CD14-positive monocyte (primary cell): ENCODE measurements at regions not wholly inside any gene's neighbourhood (a gene's known extent, or its start where the extent isn't known, plus 50 kb on each side); places are given as distances from the start of the nearest gene placed in this dataset.

Experiments
- DNase-seq, 3 donors: peaks; one replicate each; pipeline ENCODE4 v3.0.0-alpha.2; 2011 to 2022
- H2AFZ ChIP-seq: 2 replicates; pipeline ENCODE4 v1.6.0; 2012; ENCODE audit warnings: mild to moderate bottlenecking, low read depth, low read length, inconsistent platforms; ENCODE audit not compliant: insufficient read depth, poor library complexity, severe bottlenecking
- H3K27ac ChIP-seq, 2 donors: 1 replicate in 1 of 2; 2 replicates in 1 of 2; pipeline ENCODE4 v1.5.1; 2012 to 2013; ENCODE audit warnings: low read length in 2 of 2, control low read depth in 1 of 2, inconsistent platforms in 1 of 2, low read depth in 1 of 2, mild to moderate bottlenecking in 1 of 2
- H3K27me3 ChIP-seq, 2 donors: one replicate each; pipeline versions ENCODE4 v1.6.0 to v1.6.1; 2011 to 2013; ENCODE audit warnings: low read length in 2 of 2; ENCODE audit not compliant: control insufficient read depth in 2 of 2, insufficient read depth in 2 of 2
- H3K36me3 ChIP-seq, 2 donors: replicated peaks in 1 of 2; 1 replicate in 1 of 2; 2 replicates in 1 of 2; pipeline versions ENCODE4 v1.5.1 to v1.6.1; 2012 to 2013; ENCODE audit warnings: low read length in 2 of 2, control low read depth in 1 of 2, inconsistent platforms in 1 of 2, mild to moderate bottlenecking in 1 of 2; ENCODE audit not compliant: insufficient read depth in 2 of 2, control insufficient read depth in 1 of 2
- H3K4me1 ChIP-seq, 2 donors: 1 replicate in 1 of 2; 2 replicates in 1 of 2; pipeline versions ENCODE4 v1.5.1 to v1.6.1; 2012 to 2013; ENCODE audit warnings: low read length in 2 of 2, control low read depth in 1 of 2, inconsistent platforms in 1 of 2, mild to moderate bottlenecking in 1 of 2, moderate library complexity in 1 of 2; ENCODE audit not compliant: insufficient read depth in 2 of 2, control insufficient read depth in 1 of 2
- H3K4me2 ChIP-seq: replicated peaks from 2 replicates; pipeline ENCODE3; 2012; ENCODE audit warnings: low read length, moderate library complexity, mild to moderate bottlenecking; ENCODE audit not compliant: poor library complexity, severe bottlenecking; ENCODE audit errors: extremely low read depth
- H3K4me3 ChIP-seq, 3 experiments: fragments of 200-600 bp in 1 of 3; sonication (generic) in 1 of 3; replicated peaks in 1 of 3; 1 replicate in 2 of 3; 2 replicates in 1 of 3; pipeline ENCODE4 v1.5.1; 2011 to 2013; ENCODE audit warnings: low read length in 3 of 3, mild to moderate bottlenecking in 3 of 3, control low read depth in 2 of 3, low read depth in 2 of 3, inconsistent platforms in 1 of 3, moderate library complexity in 1 of 3
- H3K79me2 ChIP-seq: 2 replicates; pipeline ENCODE4 v1.6.0; 2012; ENCODE audit warnings: mild to moderate bottlenecking, control low read depth, inconsistent platforms, low read length, moderate library complexity; ENCODE audit not compliant: insufficient read depth
- H3K9ac ChIP-seq: 2 replicates; pipeline ENCODE4 v1.6.0; 2017; ENCODE audit warnings: low read length, mild to moderate bottlenecking; ENCODE audit not compliant: insufficient read depth, poor library complexity, severe bottlenecking
- H3K9me3 ChIP-seq, 2 donors: replicated peaks in 1 of 2; 1 replicate in 1 of 2; 2 replicates in 1 of 2; pipeline versions ENCODE4 v1.5.1 to v1.6.1; 2012 to 2013; ENCODE audit warnings: low read length in 2 of 2, control low read depth in 1 of 2; ENCODE audit not compliant: control insufficient read depth in 1 of 2, insufficient read depth in 1 of 2
- H4K20me1 ChIP-seq: 2 replicates; pipeline ENCODE4 v1.6.0; 2012; ENCODE audit warnings: mild to moderate bottlenecking, low read length, control low read depth, moderate library complexity; ENCODE audit not compliant: insufficient read depth
- H3K27ac Mint-ChIP-seq, 7 donors: one replicate each; pipeline ENCODE4 v1.8.0; 2020; ENCODE audit warnings: mild to moderate bottlenecking in 7 of 7, mixed read lengths in 7 of 7, moderate library complexity in 6 of 7, inconsistent platforms in 2 of 7
- H3K27me3 Mint-ChIP-seq, 3 donors: one replicate each; pipeline ENCODE4 v1.8.0; 2021 to 2022; ENCODE audit warnings: low read depth in 3 of 3, mild to moderate bottlenecking in 3 of 3, mixed read lengths in 3 of 3, moderate library complexity in 3 of 3, inconsistent platforms in 1 of 3
- H3K36me3 Mint-ChIP-seq, 2 donors: one replicate each; pipeline ENCODE4 v1.8.0; 2020; ENCODE audit warnings: mixed read lengths in 2 of 2, inconsistent platforms in 1 of 2, mild to moderate bottlenecking in 1 of 2
- H3K4me1 Mint-ChIP-seq: one replicate; pipeline ENCODE4 v1.8.0; 2020; ENCODE audit warnings: mild to moderate bottlenecking, mixed read lengths
- H3K4me3 Mint-ChIP-seq, 2 donors: one replicate each; pipeline ENCODE4 v1.8.0; 2020; ENCODE audit warnings: mild to moderate bottlenecking in 2 of 2, mixed read lengths in 2 of 2, moderate library complexity in 1 of 2
- H3K9me3 Mint-ChIP-seq, 7 donors: one replicate each; pipeline ENCODE4 v1.8.0; 2020 to 2022; ENCODE audit warnings: mixed read lengths in 7 of 7, mild to moderate bottlenecking in 6 of 7, moderate library complexity in 6 of 7, inconsistent platforms in 2 of 7
- CTCF ChIP-seq: fragments of 200-600 bp; IDR thresholded peaks from one replicate; pipeline ENCODE4 v1.8.0; 2022; ENCODE audit warnings: antibody characterized with exemption, mild to moderate bottlenecking
- WGBS: methylation state at CpG from one replicate; pipeline ENCODE4 v1.1.5; 2013; ENCODE audit warnings: missing lambda C conversion rate; ENCODE audit not compliant: insufficient coverage; 5-methylcytosine and 5-hydroxymethylcytosine counted together
- intact Hi-C, 2 donors: fragments of 100-400 bp; cut with micrococcal nuclease; formaldehyde crosslinking; loops; one replicate each; pipeline versions ENCODE4 v1.15.0 to v1.15.1; 2023

GRCh38 chr10:31583293-31583692 is 264.3 kb downstream of the ZEB1 start:
- Mint-ChIP-seq H3K27me3 (peaks cover 0 to 3% (median 0%) of the 10 kb centered on the region in 3 donors), H3K27ac (peak overlapping the region; percentile 95 to 99 (median 98)), H3K4me3 (no peak overlapping the region), H3K9me3 (peaks cover 7 to 19% (median 10%) of the 10 kb centered on the region in 7 donors), H3K4me1 (peaks cover 73% of the 10 kb centered on the region), H3K36me3 (peaks cover 5 to 6% of the 10 kb centered on the region in 2 donors)
- no peak for DNase-seq
- no peak for TF ChIP-seq CTCF
- Histone ChIP-seq H4K20me1 (no peaks in the 10 kb centered on the region), H2AFZ (peak overlapping the region; percentile 39), H3K9me3 (peaks cover 0 to 8% of the 10 kb centered on the region in 2 donors), H3K4me2 (peak overlapping the region; percentile 65), H3K79me2 (no peaks in the 10 kb centered on the region), H3K4me1 (peaks cover 74 to 80% of the 10 kb centered on the region in 2 donors), H3K4me3 (peak overlapping the region in 1 of 3 experiments; percentile 62), H3K27me3 (no peaks in the 10 kb centered on the region), H3K9ac (peak overlapping the region; percentile 67), H3K27ac (peak overlapping the region; percentile 84 to 99), H3K36me3 (no peaks in the 10 kb centered on the region)
- intact Hi-C loops = loop anchor here (10.0 kb wide), 2 partner anchors 182 to 548 kb away; partner anchors contain the start of gene ZNF438 (in 1 of the 2)
- 79% methylated on average over 4 of the region's 6 CpGs for WGBS

GRCh38 chr10:31582365-31583052 is 263.5 kb downstream of the ZEB1 start:
- Histone ChIP-seq H3K27ac (peak overlapping the region; percentile 84 to 99), H3K36me3 (no peaks in the 10 kb centered on the region), H3K27me3 (no peaks in the 10 kb centered on the region), H2AFZ (peak overlapping the region; percentile 39), H3K4me2 (peak overlapping the region; percentile 65), H4K20me1 (no peaks in the 10 kb centered on the region), H3K4me3 (peak overlapping the region; percentile 3 to 62 (median 9)), H3K79me2 (no peaks in the 10 kb centered on the region), H3K9me3 (peaks cover 0 to 4% of the 10 kb centered on the region in 2 donors), H3K4me1 (peaks cover 67 to 72% of the 10 kb centered on the region in 2 donors), H3K9ac (peak overlapping the region; percentile 67)
- H3K9me3 Mint-ChIP-seq = peaks cover 5 to 17% (median 11%) of the 10 kb centered on the region in 7 donors
- intact Hi-C loops = loop anchor here (10.0 kb wide), 2 partner anchors 182 to 548 kb away; partner anchors contain the start of gene ZNF438 (in 1 of the 2)
- H3K4me3 Mint-ChIP-seq = peak overlapping the region; percentile 39 to 87
- peak overlapping the region; percentile 95 to 99 (median 98) for H3K27ac Mint-ChIP-seq
- no peak for TF ChIP-seq CTCF
- DNase-seq = peak; percentile 50 to 79 (median 64)
- peaks cover 67% of the 10 kb centered on the region for H3K4me1 Mint-ChIP-seq
- 34% methylated on average over 6 of the region's 8 CpGs for WGBS
- H3K36me3 Mint-ChIP-seq = peaks cover 4 to 5% of the 10 kb centered on the region in 2 donors
- H3K27me3 Mint-ChIP-seq = peaks cover 0 to 3% (median 0%) of the 10 kb centered on the region in 3 donors
